Activated CD8-positive, alpha-beta memory T cell treated with anti-CD3 and anti-CD28 coated beads for 36 hours (primary cell): ENCODE measurements at regions not wholly inside any gene's neighbourhood (a gene's known extent, or its start where the extent isn't known, plus 50 kb on each side); places are given as distances from the start of the nearest gene placed in this dataset.

Experiments
- CTCF ChIA-PET: fragments of 350-600 bp; sonication (Branson Sonifier 250); formaldehyde crosslinking; loops from one replicate; lab custom pipeline; 2021; ENCODE audit warnings: antibody characterized with exemption; lab: Charles Lee
- POLR2A ChIA-PET: fragments of 350-600 bp; sonication (Branson Sonifier 250); formaldehyde crosslinking; loops from one replicate; lab custom pipeline; 2021; ENCODE audit warnings: antibody characterized with exemption; lab: Charles Lee

GRCh38 chr16:73670836-73671820, 623.2 kb upstream of the ZFHX3 start:
- ChIA-PET POLR2A (no interaction called here), CTCF (no interaction called here)

GRCh38 chr16:73669535-73670274, 621.8 kb upstream of the ZFHX3 start:
- ChIA-PET CTCF (no interaction called here), POLR2A (no interaction called here)

DNA sequence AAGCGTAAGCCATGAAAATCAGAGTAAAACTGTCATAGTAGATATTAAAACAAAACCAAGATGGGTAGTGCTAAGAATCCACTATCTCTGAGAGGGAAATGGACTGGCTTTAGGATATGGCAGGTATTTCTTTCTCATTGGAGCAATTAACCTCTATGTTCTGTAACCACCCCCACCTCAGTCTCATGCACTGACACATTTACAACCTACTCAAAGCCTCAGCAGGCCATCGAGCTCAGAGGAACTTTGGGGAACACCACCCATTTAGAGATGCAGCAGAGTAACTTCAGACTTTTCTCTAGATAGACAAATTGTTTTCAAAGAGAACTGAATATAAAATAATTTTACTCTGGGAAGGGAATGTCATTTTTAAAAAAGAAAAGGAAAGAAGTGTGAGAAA, 615.8 kb upstream of the ZFHX3 start:
- POLR2A ChIA-PET: no interaction called here

GRCh38 chr16:73636196-73636595, 588.3 kb upstream of the ZFHX3 start:
- POLR2A ChIA-PET: no interaction called here

More for the DNA sequence above, 615.8 kb upstream of the ZFHX3 start:
- CTCF ChIA-PET: no interaction called here

GRCh38 chr16:73629011-73629410, 581.1 kb upstream of the ZFHX3 start:
- ChIA-PET POLR2A (no interaction called here), CTCF (no interaction called here)

More at GRCh38 chr16:73636196-73636595, 588.3 kb upstream of the ZFHX3 start:
- CTCF ChIA-PET: no interaction called here

DNA sequence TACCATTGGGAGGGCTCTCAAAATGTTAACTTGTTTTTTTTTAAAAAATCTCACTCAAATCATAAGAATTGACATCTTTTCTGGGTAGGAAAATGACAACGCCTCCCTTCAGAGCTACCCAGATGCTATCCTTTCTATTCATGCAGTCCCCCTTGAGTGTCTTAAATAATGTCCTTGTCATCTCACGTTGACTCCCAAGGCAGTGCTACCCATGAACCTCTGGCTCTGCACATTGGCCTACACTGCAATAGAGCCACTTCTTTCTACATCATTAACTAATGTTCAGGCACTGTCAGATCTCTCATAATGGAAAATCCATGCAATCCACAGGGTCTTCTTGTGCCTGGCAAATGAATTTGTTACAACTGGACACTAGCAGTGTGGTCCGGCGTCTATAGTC, 569.8 kb upstream of the ZFHX3 start:
- POLR2A ChIA-PET: no interaction called here
- CTCF ChIA-PET: no interaction called here

DNA sequence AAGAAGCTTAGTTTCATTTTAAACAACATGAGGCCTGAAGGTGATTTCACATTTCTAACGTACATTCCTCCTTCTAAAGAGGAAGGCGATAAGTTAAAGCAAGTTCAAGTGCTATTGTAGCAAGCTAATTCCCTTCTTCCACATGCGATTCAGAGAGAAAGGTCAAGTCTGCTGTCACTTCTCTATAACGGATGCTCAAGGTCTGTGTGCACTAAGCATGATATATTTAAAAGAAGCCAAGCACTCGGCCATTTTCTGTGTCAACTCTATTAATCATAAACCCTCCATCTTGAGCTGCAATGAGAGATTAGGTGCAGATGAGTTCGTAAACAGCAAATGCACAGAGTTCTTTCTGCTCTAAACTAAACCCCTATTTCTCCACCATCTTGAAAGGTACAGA, 568.8 kb upstream of the ZFHX3 start:
- ChIA-PET POLR2A (no interaction called here), CTCF (no interaction called here)

DNA sequence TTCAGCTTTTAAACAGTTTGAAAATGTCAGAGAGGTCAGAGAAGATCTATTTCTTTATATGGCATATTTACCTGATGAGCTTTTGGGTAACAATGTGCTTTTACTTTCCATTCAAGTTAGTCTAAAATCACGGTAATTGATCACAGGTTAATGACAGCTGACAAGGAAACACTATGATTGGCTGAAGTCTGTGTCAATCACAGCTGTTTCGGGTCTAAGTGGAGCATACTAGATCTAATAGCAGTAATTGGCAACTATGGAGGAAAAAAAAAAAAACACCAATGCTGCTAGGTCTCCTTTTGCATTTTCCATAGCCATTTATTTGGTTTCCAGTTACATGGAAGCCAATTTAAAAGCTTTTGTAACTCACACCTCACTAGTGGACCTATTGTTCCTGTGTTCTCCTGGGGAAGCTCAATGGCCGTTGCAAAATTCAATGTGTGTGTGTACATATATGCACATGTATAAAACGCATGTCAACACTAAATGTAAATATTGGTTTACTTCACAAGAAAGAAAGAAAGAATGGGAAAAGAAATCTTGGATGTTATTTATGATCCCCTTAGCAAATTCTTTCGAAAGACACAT, 568.3 kb upstream of the ZFHX3 start:
- CTCF ChIA-PET: no interaction called here

GRCh38 chr16:73615071-73615940, 567.4 kb upstream of the ZFHX3 start:
- CTCF ChIA-PET: no interaction called here
- POLR2A ChIA-PET: no interaction called here

More for the DNA sequence above, 568.3 kb upstream of the ZFHX3 start:
- POLR2A ChIA-PET: no interaction called here

GRCh38 chr16:73614131-73614530, 566.2 kb upstream of the ZFHX3 start:
- ChIA-PET POLR2A (no interaction called here), CTCF (no interaction called here)

DNA sequence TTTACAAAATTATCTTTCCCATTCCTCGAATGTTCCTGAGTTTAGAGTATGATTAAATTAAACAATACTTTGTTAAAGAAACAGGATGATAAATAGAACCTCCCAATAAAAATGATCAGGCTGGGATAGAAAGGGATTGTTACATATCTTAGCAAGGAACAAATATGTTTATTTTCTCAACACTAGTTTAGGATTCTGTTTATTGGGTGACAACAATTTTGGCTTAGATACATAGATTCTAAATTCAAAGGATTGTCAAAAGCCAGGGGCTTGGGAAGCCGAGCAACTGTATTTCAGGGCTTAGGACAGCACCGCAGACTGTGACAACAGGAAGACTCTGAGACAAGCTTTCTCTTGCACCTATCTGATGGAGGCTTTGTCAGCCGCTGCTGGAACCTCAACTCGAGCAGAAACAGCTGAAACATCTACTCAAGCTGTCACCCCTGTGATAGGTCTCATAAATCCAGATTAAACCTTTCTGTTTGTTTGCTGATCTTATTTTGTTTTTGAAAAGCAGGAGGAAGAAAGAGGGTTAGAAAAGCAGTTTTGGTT, 562.8 kb upstream of the ZFHX3 start:
- ChIA-PET CTCF (no interaction called here), POLR2A (no interaction called here)

- ChIA-PET CTCF (no interaction called here), POLR2A (no interaction called here)
These were observed 562.2 kb upstream of the ZFHX3 start for GRCh38 chr16:73610160-73610559.

DNA sequence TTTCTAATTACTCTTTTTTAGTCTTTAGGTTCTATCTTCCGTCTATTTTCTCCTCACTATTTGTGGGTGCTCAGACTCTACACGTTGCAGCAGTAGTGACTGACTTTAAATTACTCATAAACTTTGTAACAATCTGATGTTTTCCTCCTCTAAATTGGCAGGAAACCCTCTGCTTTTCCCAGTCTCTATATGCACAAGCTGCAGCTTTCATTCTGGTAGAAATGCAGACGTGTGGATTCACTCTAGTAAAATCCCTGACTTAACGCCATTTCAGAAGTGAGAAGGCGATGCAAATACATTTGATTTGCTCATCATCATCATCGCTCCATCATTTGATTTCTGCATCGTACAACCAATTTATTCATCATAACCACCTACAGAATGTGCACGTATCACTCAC, 561.0 kb upstream of the ZFHX3 start:
- ChIA-PET CTCF (no interaction called here), POLR2A (no interaction called here)

GRCh38 chr16:73605309-73605708, 557.4 kb upstream of the ZFHX3 start:
- ChIA-PET POLR2A (no interaction called here), CTCF (no interaction called here)

DNA sequence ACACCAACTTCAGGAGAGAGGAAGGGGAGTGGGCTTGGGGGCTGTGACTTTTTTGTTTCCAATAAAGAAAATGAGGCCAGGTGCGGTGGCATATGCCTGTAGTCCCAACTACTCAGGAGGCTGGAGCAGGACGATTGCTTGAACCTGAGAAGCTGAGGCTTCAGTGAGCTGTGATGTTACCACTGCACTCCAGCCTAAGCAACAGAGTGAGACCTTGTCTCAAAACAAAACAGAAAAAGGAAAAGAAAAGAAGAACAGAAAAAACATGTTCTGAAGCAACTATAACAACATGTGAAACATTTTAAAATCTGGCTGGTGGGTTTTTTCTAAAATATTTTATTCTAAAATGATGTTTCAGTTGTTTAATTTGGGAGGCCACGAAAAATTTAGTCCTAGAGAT, 554.0 kb upstream of the ZFHX3 start:
- CTCF ChIA-PET: no interaction called here
- POLR2A ChIA-PET: no interaction called here

GRCh38 chr16:73599870-73600269, 551.9 kb upstream of the ZFHX3 start:
- POLR2A ChIA-PET: no interaction called here
- CTCF ChIA-PET: no interaction called here

- CTCF ChIA-PET: no interaction called here
- POLR2A ChIA-PET: no interaction called here
These were observed 551.4 kb upstream of the ZFHX3 start for GRCh38 chr16:73599351-73599750.

GRCh38 chr16:73584157-73584556, 536.2 kb upstream of the ZFHX3 start:
- CTCF ChIA-PET: interaction anchor here (0.6 kb wide), 1 partner anchor 769 kb away, joined by 3 read pairs; no protein-coding TSS in a partner anchor
- POLR2A ChIA-PET: no interaction called here
